ENCODE measurements at regions not wholly inside any gene's neighbourhood (a gene's known extent, or its start where the extent isn't known, plus 50 kb on each side); places are given as distances from the start of the nearest gene placed in this dataset.

- no peaks in the 10 kb centered on the region for H3K27me3 ChIP-seq
- WGBS, 2 donors (ENCODE audit: low coverage in 1 of 2): 64 to 83% methylated on average over 1 of the region's 1 CpG
- H3K9me3 ChIP-seq: no peaks in the 10 kb centered on the region
- no peaks in the 10 kb centered on the region for H3K4me1 ChIP-seq
- H3K4me3 ChIP-seq: no peak overlapping the region
- H3K36me3 ChIP-seq: no peaks in the 10 kb centered on the region
- no peak overlapping the region for H3K27ac ChIP-seq
- ATAC-seq: no peak
- TF ChIP-seq EP300 (IDR thresholded peaks at IDR 0.05) (no peak), POLR2A (IDR thresholded peaks at IDR 0.05) (no peak), POLR2AphosphoS5 (IDR thresholded peaks at IDR 0.05) (no peak), CTCF (IDR thresholded peaks at IDR 0.05) (no peak)
Measured at GRCh38 chrX:125404667-125405160, 85.0 kb downstream of the TEX13C start.

GRCh38 chrX:125405339-125405738, 85.7 kb downstream of the TEX13C start:
- WGBS, 2 donors (ENCODE audit: low coverage in 1 of 2): 79 to 88% methylated on average over 2 of the region's 2 CpGs

GRCh38 chrX:125407314-125407713, 87.6 kb downstream of the TEX13C start:
- Histone ChIP-seq H3K27ac (no peak overlapping the region), H3K9me3 (no peaks in the 10 kb centered on the region), H3K27me3 (no peaks in the 10 kb centered on the region), H3K36me3 (no peaks in the 10 kb centered on the region), H3K4me1 (no peaks in the 10 kb centered on the region), H3K4me3 (no peak overlapping the region)
- TF ChIP-seq CTCF (IDR thresholded peaks at IDR 0.05): no peak
- no peak for TF ChIP-seq POLR2A (IDR thresholded peaks at IDR 0.05)
- TF ChIP-seq EP300 (IDR thresholded peaks at IDR 0.05): no peak
- TF ChIP-seq POLR2AphosphoS5 (IDR thresholded peaks at IDR 0.05): no peak
- WGBS, 2 donors (ENCODE audit: low coverage in 1 of 2): 62 to 80% methylated on average over 1 of the region's 1 CpG
- ATAC-seq: no peak

More at GRCh38 chrX:125405339-125405738, 85.7 kb downstream of the TEX13C start:
- Histone ChIP-seq H3K36me3 (no peaks in the 10 kb centered on the region), H3K27ac (no peak overlapping the region), H3K4me1 (no peaks in the 10 kb centered on the region), H3K4me3 (no peak overlapping the region), H3K9me3 (no peaks in the 10 kb centered on the region), H3K27me3 (no peaks in the 10 kb centered on the region)
- no peak for ATAC-seq
- TF ChIP-seq CTCF (IDR thresholded peaks at IDR 0.05) (no peak), EP300 (IDR thresholded peaks at IDR 0.05) (no peak), POLR2A (IDR thresholded peaks at IDR 0.05) (no peak), POLR2AphosphoS5 (IDR thresholded peaks at IDR 0.05) (no peak)

GRCh38 chrX:125420809-125421208, 101.1 kb downstream of the TEX13C start:
- TF ChIP-seq EP300 (IDR thresholded peaks at IDR 0.05) (no peak), POLR2A (IDR thresholded peaks at IDR 0.05) (no peak)
- Histone ChIP-seq H3K4me3 (no peak overlapping the region), H3K4me1 (no peaks in the 10 kb centered on the region), H3K27ac (no peak overlapping the region), H3K27me3 (no peaks in the 10 kb centered on the region), H3K36me3 (no peaks in the 10 kb centered on the region), H3K9me3 (no peaks in the 10 kb centered on the region)
- no peak for ATAC-seq
- WGBS, 2 donors (ENCODE audit: low coverage in 1 of 2): 73 to 81% methylated on average over 2 to 4 of the region's 4 CpGs

GRCh38 chrX:125422986-125423385, 103.3 kb downstream of the TEX13C start:
- Histone ChIP-seq H3K27ac (no peak overlapping the region), H3K4me3 (no peak overlapping the region), H3K36me3 (no peaks in the 10 kb centered on the region), H3K4me1 (no peaks in the 10 kb centered on the region), H3K27me3 (no peaks in the 10 kb centered on the region), H3K9me3 (no peaks in the 10 kb centered on the region)
- ATAC-seq: no peak
- WGBS, 2 donors (ENCODE audit: low coverage in 1 of 2): 58 to 93% methylated on average over 2 to 3 of the region's 3 CpGs
- TF ChIP-seq POLR2A (IDR thresholded peaks at IDR 0.05) (no peak), EP300 (IDR thresholded peaks at IDR 0.05) (no peak), POLR2AphosphoS5 (IDR thresholded peaks at IDR 0.05) (no peak), CTCF (IDR thresholded peaks at IDR 0.05) (no peak)

All from gastroesophageal sphincter (tissue), 4 donors.